HL-60 (cell line): ENCODE measurements at regions not wholly inside any gene's neighbourhood (a gene's known extent, or its start where the extent isn't known, plus 50 kb on each side); places are given as distances from the start of the nearest gene placed in this dataset.

ENCODE experiments used
- POLR2AphosphoS5 ChIP-seq: IDR thresholded peaks from 2 replicates; pipeline ENCODE4 v1.6.1; 2012; ENCODE audit warnings: low read depth
- TF ChIP-seq, protein P1 (sequence below): IDR thresholded peaks from one replicate; pipeline ENCODE4 v1.5.1; 2011; ENCODE audit warnings: low read length, control low read depth, inconsistent platforms; ENCODE audit not compliant: insufficient read depth

GRCh38 chr2:22701561-22702160 lies 683.3 kb upstream of the KLHL29 start:
- no peak for TF ChIP-seq POLR2AphosphoS5
- TF ChIP-seq, protein P1, sequence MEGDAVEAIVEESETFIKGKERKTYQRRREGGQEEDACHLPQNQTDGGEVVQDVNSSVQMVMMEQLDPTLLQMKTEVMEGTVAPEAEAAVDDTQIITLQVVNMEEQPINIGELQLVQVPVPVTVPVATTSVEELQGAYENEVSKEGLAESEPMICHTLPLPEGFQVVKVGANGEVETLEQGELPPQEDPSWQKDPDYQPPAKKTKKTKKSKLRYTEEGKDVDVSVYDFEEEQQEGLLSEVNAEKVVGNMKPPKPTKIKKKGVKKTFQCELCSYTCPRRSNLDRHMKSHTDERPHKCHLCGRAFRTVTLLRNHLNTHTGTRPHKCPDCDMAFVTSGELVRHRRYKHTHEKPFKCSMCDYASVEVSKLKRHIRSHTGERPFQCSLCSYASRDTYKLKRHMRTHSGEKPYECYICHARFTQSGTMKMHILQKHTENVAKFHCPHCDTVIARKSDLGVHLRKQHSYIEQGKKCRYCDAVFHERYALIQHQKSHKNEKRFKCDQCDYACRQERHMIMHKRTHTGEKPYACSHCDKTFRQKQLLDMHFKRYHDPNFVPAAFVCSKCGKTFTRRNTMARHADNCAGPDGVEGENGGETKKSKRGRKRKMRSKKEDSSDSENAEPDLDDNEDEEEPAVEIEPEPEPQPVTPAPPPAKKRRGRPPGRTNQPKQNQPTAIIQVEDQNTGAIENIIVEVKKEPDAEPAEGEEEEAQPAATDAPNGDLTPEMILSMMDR, result no peak
